ENCODE measurements at regions not wholly inside any gene's neighbourhood (a gene's known extent, or its start where the extent isn't known, plus 50 kb on each side); places are given as distances from the start of the nearest gene placed in this dataset.

GRCh38 chr12:40557980-40558379 is 134.3 kb upstream of the CNTN1 start:
- no peak for DNase-seq (ENCODE audit: low spot score)

GRCh38 chr12:40559865-40560264 is 132.4 kb upstream of the CNTN1 start:
- no peak for DNase-seq (ENCODE audit: low spot score)

GRCh38 chr12:40560848-40561247 is 131.4 kb upstream of the CNTN1 start:
- no peak for DNase-seq (ENCODE audit: low spot score)

GRCh38 chr12:40561395-40561966 is 130.8 kb upstream of the CNTN1 start:
- DNase-seq (ENCODE audit: low spot score), result no peak

GRCh38 chr12:40565029-40565633 is 127.1 kb upstream of the CNTN1 start:
- no peak for DNase-seq (ENCODE audit: low spot score)

GRCh38 chr12:40566271-40566670 is 126.0 kb upstream of the CNTN1 start:
- no peak for DNase-seq (ENCODE audit: low spot score)

- DNase-seq (ENCODE audit: low spot score), result no peak
Observed at GRCh38 chr12:40569626-40570179, 122.5 kb upstream of the CNTN1 start.

GRCh38 chr12:40573024-40573423 is 119.2 kb upstream of the CNTN1 start:
- DNase-seq (ENCODE audit: low spot score), result no peak

- DNase-seq (ENCODE audit: low spot score), result no peak
Observed at GRCh38 chr12:40575987-40576386, 116.3 kb upstream of the CNTN1 start.

- DNase-seq (ENCODE audit: low spot score), result no peak
Observed at GRCh38 chr12:40577834-40578233, 114.4 kb upstream of the CNTN1 start.

- DNase-seq (ENCODE audit: low spot score), result no peak
Observed at GRCh38 chr12:40579687-40580086, 112.6 kb upstream of the CNTN1 start.

GRCh38 chr12:40580346-40580745 is 111.9 kb upstream of the CNTN1 start:
- DNase-seq (ENCODE audit: low spot score), result no peak

- DNase-seq (ENCODE audit: low spot score), result no peak
Observed at GRCh38 chr12:40581889-40582288, 110.3 kb upstream of the CNTN1 start.

GRCh38 chr12:40583743-40584142 is 108.5 kb upstream of the CNTN1 start:
- DNase-seq (ENCODE audit: low spot score), result no peak

- no peak for DNase-seq (ENCODE audit: low spot score)
Observed at GRCh38 chr12:40584763-40585162, 107.5 kb upstream of the CNTN1 start.

GRCh38 chr12:40586823-40587222 is 105.4 kb upstream of the CNTN1 start:
- DNase-seq (ENCODE audit: low spot score), result no peak

- DNase-seq (ENCODE audit: low spot score), result no peak
Observed at GRCh38 chr12:40587421-40587820, 104.8 kb upstream of the CNTN1 start.

- DNase-seq (ENCODE audit: low spot score), result no peak
Observed at GRCh38 chr12:40587970-40588369, 104.3 kb upstream of the CNTN1 start.

- no peak for DNase-seq (ENCODE audit: low spot score)
Observed at GRCh38 chr12:40597133-40597532, 95.1 kb upstream of the CNTN1 start.

GRCh38 chr12:40598073-40598472 is 94.2 kb upstream of the CNTN1 start:
- no peak for DNase-seq (ENCODE audit: low spot score)

- DNase-seq (ENCODE audit: low spot score), result no peak
Observed at GRCh38 chr12:40602562-40602961, 89.7 kb upstream of the CNTN1 start.

GRCh38 chr12:40614923-40615322 is 77.3 kb upstream of the CNTN1 start:
- DNase-seq (ENCODE audit: low spot score), result no peak

GRCh38 chr12:40615590-40615989 is 76.6 kb upstream of the CNTN1 start:
- DNase-seq (ENCODE audit: low spot score), result no peak

- DNase-seq (ENCODE audit: low spot score), result no peak
Observed at GRCh38 chr12:40616383-40616915, 75.8 kb upstream of the CNTN1 start.

Data from CD4-positive, alpha-beta T cell treated with Interleukin-15 for 4 hours (primary cell).